Memory B cell (primary cell): ENCODE measurements at regions not wholly inside any gene's neighbourhood (a gene's known extent, or its start where the extent isn't known, plus 50 kb on each side); places are given as distances from the start of the nearest gene placed in this dataset.

ENCODE experiments used
- ATAC-seq: fragments of 150-1000 bp; cut with Tn5 transposase; 2 replicates; pipeline ENCODE4 v1.10.0; 2021; ENCODE audit warnings: low read depth, mild to moderate bottlenecking, moderate library complexity
- DNase-seq, 2 donors: peaks; one replicate each; pipeline ENCODE4 v3.0.0; 2022; ENCODE audit warnings: low spot score in 2 of 2
- H3K27ac Mint-ChIP-seq: one replicate; pipeline ENCODE4 v1.8.0; 2022; ENCODE audit warnings: mild to moderate bottlenecking, moderate library complexity, mixed read lengths
- H3K27me3 Mint-ChIP-seq: one replicate; pipeline ENCODE4 v1.8.0; 2022; ENCODE audit warnings: mixed read lengths
- H3K36me3 Mint-ChIP-seq: one replicate; pipeline ENCODE4 v1.8.0; 2022; ENCODE audit warnings: mild to moderate bottlenecking, mixed read lengths
- H3K4me1 Mint-ChIP-seq: one replicate; pipeline ENCODE4 v1.8.0; 2022; ENCODE audit warnings: mixed read lengths
- H3K4me3 Mint-ChIP-seq: one replicate; pipeline ENCODE4 v1.8.0; 2022; ENCODE audit warnings: mild to moderate bottlenecking, moderate library complexity, mixed read lengths
- H3K9me3 Mint-ChIP-seq: one replicate; pipeline ENCODE4 v1.8.0; 2022; ENCODE audit warnings: mixed read lengths

DNA sequence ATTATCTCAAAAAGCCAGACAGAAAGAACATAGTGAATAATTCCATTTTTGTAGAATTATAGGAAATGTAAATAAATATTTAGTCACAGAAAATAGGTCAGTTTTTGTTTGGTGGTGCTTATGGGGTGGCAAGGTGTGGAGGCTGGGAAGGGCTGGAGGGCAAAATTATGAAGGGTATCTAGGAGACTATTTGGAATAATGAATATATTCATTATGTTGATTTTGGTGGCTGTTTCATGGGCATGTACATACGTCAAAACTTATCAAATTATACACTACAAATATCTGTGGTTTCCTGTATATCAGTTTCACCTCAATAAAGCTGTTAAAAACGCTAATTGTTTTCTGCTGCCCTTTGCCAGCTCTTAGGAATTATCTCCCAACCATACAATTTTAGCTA lies 298.7 kb upstream of the GOLIM4 start:
- Mint-ChIP-seq H3K27me3 (no peaks in the 10 kb centered on the region), H3K9me3 (peaks cover 1% of the 10 kb centered on the region), H3K4me1 (no peaks in the 10 kb centered on the region), H3K36me3 (no peaks in the 10 kb centered on the region), H3K27ac (no peak overlapping the region), H3K4me3 (no peak overlapping the region)
- no peak for ATAC-seq
- no peak for DNase-seq

DNA sequence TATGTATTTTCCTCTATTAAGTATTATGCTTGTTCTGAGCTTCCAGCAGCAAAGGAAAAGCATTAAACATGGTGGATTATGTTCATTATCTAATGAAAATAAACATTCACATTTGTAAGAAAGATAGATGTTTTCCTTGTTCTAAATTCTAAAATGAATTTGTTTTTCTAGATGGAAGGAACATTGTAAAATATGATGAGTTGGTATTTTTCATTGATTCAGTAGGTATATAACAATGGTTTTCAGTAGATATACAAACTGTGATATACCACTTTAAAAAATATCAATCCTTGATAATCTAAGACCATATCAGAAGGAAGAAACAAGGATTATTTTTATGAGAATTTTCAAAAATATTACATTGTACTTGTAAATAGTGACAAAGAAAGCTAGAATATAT lies 290.6 kb upstream of the GOLIM4 start:
- ATAC-seq (no peak), DNase-seq (no peak)
- no peak overlapping the region for H3K27ac Mint-ChIP-seq
- H3K9me3 Mint-ChIP-seq: peaks cover 5% of the 10 kb centered on the region
- H3K36me3 Mint-ChIP-seq: no peaks in the 10 kb centered on the region
- H3K27me3 Mint-ChIP-seq: no peaks in the 10 kb centered on the region
- H3K4me1 Mint-ChIP-seq: no peaks in the 10 kb centered on the region
- no peak overlapping the region for H3K4me3 Mint-ChIP-seq

DNA sequence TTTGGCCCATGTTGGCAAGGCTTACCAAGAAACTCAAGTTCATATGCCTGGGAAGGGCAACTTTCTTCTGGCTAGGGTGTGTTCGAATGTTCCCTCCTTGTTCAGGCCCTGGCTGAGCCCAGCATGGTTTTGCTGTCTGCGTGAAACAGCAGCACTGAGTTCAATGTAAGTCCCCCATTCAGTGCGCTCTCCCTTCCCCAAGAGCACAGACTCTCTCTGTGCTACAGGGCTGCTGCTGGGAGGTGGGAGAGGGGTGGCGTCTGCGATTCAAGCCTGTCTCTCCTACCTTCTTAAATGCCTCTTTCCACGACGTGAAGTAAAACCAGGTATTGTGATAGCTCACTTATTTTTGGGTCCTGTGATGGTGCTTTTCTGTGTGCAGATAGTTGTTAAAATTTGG lies 289.3 kb upstream of the GOLIM4 start:
- H3K27me3 Mint-ChIP-seq: no peaks in the 10 kb centered on the region
- no peak overlapping the region for H3K4me3 Mint-ChIP-seq
- DNase-seq: no peak
- H3K36me3 Mint-ChIP-seq: no peaks in the 10 kb centered on the region
- no peak for ATAC-seq
- no peak overlapping the region for H3K27ac Mint-ChIP-seq
- no peaks in the 10 kb centered on the region for H3K4me1 Mint-ChIP-seq
- peaks cover 8% of the 10 kb centered on the region for H3K9me3 Mint-ChIP-seq

- Mint-ChIP-seq H3K4me1 (no peaks in the 10 kb centered on the region), H3K27ac (no peak overlapping the region), H3K36me3 (no peaks in the 10 kb centered on the region), H3K4me3 (no peak overlapping the region), H3K27me3 (no peaks in the 10 kb centered on the region), H3K9me3 (peaks cover 10% of the 10 kb centered on the region)
- ATAC-seq: no peak
- DNase-seq: no peak
Observed at GRCh38 chr3:168383573-168383972, 287.8 kb upstream of the GOLIM4 start.

GRCh38 chr3:168371846-168372245 lies 276.1 kb upstream of the GOLIM4 start:
- Mint-ChIP-seq H3K9me3 (peaks cover 1% of the 10 kb centered on the region), H3K27ac (no peak overlapping the region), H3K4me3 (no peak overlapping the region), H3K4me1 (no peaks in the 10 kb centered on the region), H3K36me3 (no peaks in the 10 kb centered on the region), H3K27me3 (no peaks in the 10 kb centered on the region)
- no peak for ATAC-seq
- no peak for DNase-seq

GRCh38 chr3:168364967-168365366 lies 269.2 kb upstream of the GOLIM4 start:
- DNase-seq (no peak), ATAC-seq (no peak)
- no peaks in the 10 kb centered on the region for H3K4me1 Mint-ChIP-seq
- H3K27me3 Mint-ChIP-seq: no peaks in the 10 kb centered on the region
- H3K27ac Mint-ChIP-seq: no peak overlapping the region
- no peak overlapping the region for H3K4me3 Mint-ChIP-seq
- no peaks in the 10 kb centered on the region for H3K36me3 Mint-ChIP-seq
- H3K9me3 Mint-ChIP-seq: peaks cover 3% of the 10 kb centered on the region

GRCh38 chr3:168362661-168363247 lies 267.0 kb upstream of the GOLIM4 start:
- ATAC-seq (no peak), DNase-seq (no peak)
- Mint-ChIP-seq H3K4me3 (no peak overlapping the region), H3K9me3 (peaks cover 3% of the 10 kb centered on the region), H3K27ac (no peak overlapping the region), H3K4me1 (no peaks in the 10 kb centered on the region), H3K36me3 (no peaks in the 10 kb centered on the region), H3K27me3 (no peaks in the 10 kb centered on the region)

GRCh38 chr3:168362156-168362555 lies 266.4 kb upstream of the GOLIM4 start:
- no peaks in the 10 kb centered on the region for H3K27me3 Mint-ChIP-seq
- H3K4me3 Mint-ChIP-seq: no peak overlapping the region
- DNase-seq (no peak), ATAC-seq (no peak)
- H3K4me1 Mint-ChIP-seq: no peaks in the 10 kb centered on the region
- H3K27ac Mint-ChIP-seq: no peak overlapping the region
- H3K9me3 Mint-ChIP-seq: peaks cover 3% of the 10 kb centered on the region
- H3K36me3 Mint-ChIP-seq: no peaks in the 10 kb centered on the region

- no peak overlapping the region for H3K27ac Mint-ChIP-seq
- no peak for ATAC-seq
- H3K4me1 Mint-ChIP-seq: no peaks in the 10 kb centered on the region
- H3K27me3 Mint-ChIP-seq: no peaks in the 10 kb centered on the region
- peaks cover 3% of the 10 kb centered on the region for H3K9me3 Mint-ChIP-seq
- H3K4me3 Mint-ChIP-seq: no peak overlapping the region
- no peaks in the 10 kb centered on the region for H3K36me3 Mint-ChIP-seq
- DNase-seq: no peak
Observed at GRCh38 chr3:168360993-168361392, 265.3 kb upstream of the GOLIM4 start.

DNA sequence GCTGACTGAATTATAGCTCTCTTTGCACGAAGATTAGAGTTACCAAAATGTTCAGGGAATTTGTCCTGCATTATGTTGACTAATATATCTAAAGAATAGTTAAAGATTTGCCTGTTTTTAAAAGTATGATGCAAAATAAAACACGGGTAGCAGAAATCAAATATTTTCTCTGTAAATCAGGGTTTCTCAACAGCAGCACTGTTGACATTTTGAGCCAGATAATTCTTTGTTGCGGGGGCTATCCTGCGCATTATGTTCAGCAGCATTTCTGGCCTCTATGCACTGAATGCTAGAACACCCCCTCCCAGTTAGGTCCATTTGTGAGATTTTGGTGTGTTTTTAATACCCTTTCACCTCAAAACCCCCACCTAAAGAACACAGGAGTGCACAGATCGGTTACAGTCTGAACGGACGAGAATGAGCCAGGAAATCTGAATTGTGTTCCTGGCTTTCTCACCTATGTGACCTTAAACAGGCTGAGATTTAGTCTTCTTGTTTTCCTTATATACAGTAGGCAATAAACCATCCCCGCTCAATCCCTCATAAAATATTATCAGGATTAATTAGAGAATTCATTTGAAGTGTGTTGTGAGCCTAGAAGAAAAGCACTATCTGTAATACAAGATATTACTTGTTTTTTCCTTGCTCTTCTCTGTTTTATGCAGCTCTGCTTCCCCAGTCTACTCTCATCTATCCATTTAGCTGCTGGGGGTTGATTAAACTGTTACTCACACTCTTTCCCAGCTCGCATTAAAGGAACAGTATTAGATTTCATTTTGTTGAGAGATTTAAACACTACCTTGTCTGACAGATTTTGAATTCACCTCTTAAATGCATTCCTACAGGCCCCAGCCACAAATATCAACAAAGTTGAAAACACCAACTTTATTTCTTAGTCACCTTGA lies 247.5 kb upstream of the GOLIM4 start:
- ATAC-seq: no peak
- H3K36me3 Mint-ChIP-seq: no peaks in the 10 kb centered on the region
- H3K9me3 Mint-ChIP-seq: peaks cover 1% of the 10 kb centered on the region
- H3K27ac Mint-ChIP-seq: no peak overlapping the region
- H3K4me3 Mint-ChIP-seq: no peak overlapping the region
- no peaks in the 10 kb centered on the region for H3K27me3 Mint-ChIP-seq
- DNase-seq: no peak
- no peaks in the 10 kb centered on the region for H3K4me1 Mint-ChIP-seq

DNA sequence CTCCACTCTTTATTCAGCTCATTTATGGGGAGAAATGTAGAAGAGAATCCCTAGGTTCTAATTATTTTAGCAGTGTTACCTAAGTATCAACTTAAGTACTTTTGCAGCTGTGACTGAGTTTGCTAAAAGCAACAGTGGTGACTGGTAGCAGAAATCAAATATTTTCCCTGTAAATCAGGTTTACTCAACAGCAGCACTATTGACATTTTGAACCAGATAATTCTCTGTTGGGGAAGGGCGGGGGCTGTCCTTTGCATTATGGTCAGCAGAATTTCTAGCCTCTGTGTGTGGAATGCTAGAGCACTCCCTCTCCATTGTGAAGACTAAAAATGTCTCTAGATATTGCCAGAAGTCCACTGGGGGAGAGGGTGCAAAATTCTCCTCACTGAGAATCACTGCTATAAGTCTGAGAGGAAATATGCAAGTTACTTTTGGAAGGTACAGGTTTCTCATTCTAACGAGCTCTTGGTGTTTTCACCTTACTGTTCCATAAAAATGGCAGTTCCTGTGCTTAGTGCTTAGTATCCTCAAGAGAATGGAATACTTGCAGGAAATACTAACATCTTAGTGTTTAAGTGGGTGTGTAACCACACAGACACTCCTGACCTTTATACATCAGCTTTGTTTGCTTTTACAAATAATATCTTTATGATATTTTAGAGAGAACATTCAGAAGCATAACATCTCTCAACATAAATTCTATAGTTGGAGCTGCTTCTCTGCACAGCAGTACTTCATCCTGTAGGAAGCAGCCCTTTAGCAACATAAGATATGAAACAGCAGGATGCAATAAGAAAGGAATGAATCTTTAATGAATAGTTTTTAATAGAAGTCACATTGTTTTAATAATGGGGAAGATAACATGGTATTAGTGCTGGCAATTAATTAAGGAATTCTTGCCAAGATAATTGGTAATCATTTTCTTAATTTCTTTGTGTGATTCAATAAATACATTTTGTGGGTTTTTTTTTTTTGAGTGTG lies 246.5 kb upstream of the GOLIM4 start:
- H3K27ac Mint-ChIP-seq: no peak overlapping the region
- ATAC-seq (no peak), DNase-seq (no peak)
- no peak overlapping the region for H3K4me3 Mint-ChIP-seq
- peaks cover 2% of the 10 kb centered on the region for H3K27me3 Mint-ChIP-seq
- no peaks in the 10 kb centered on the region for H3K4me1 Mint-ChIP-seq
- H3K9me3 Mint-ChIP-seq: peaks cover 3% of the 10 kb centered on the region
- no peaks in the 10 kb centered on the region for H3K36me3 Mint-ChIP-seq

- H3K9me3 Mint-ChIP-seq: peaks cover 3% of the 10 kb centered on the region
- H3K36me3 Mint-ChIP-seq: no peaks in the 10 kb centered on the region
- DNase-seq (no peak), ATAC-seq (no peak)
- H3K4me1 Mint-ChIP-seq: no peaks in the 10 kb centered on the region
- peaks cover 2% of the 10 kb centered on the region for H3K27me3 Mint-ChIP-seq
- no peak overlapping the region for H3K4me3 Mint-ChIP-seq
- no peak overlapping the region for H3K27ac Mint-ChIP-seq
Observed at GRCh38 chr3:168341192-168341815, 245.6 kb upstream of the GOLIM4 start.

GRCh38 chr3:168338161-168338560 lies 242.4 kb upstream of the GOLIM4 start:
- Mint-ChIP-seq H3K4me3 (no peak overlapping the region), H3K36me3 (no peaks in the 10 kb centered on the region), H3K4me1 (no peaks in the 10 kb centered on the region), H3K27ac (no peak overlapping the region), H3K27me3 (peaks cover 2% of the 10 kb centered on the region), H3K9me3 (peaks cover 3% of the 10 kb centered on the region)
- DNase-seq: no peak
- ATAC-seq: no peak

DNA sequence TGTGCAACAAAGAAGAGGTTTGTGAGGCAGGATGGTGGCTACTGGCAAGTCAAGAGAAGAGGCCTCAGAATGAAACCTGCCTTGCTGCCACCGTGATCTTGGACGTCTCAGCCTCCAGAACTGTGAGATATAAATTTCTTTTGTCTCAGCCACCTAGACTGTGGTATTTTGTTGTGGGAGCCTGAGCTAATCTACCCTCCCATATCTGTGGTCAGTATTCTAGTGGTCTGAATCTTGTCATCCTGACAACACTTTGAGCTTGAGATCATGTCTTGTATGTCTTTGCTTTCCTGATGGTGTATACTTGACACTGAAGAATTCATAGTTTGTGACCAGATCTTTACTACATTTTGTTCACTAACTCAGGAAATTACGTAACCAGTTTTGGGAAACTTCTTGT lies 240.6 kb upstream of the GOLIM4 start:
- no peak for DNase-seq
- H3K4me3 Mint-ChIP-seq: no peak overlapping the region
- no peak overlapping the region for H3K27ac Mint-ChIP-seq
- no peaks in the 10 kb centered on the region for H3K36me3 Mint-ChIP-seq
- no peaks in the 10 kb centered on the region for H3K4me1 Mint-ChIP-seq
- no peak for ATAC-seq
- peaks cover 2% of the 10 kb centered on the region for H3K27me3 Mint-ChIP-seq
- peaks cover 2% of the 10 kb centered on the region for H3K9me3 Mint-ChIP-seq
